GM12891 (cell line): ENCODE measurements at regions not wholly inside any gene's neighbourhood (a gene's known extent, or its start where the extent isn't known, plus 50 kb on each side); places are given as distances from the start of the nearest gene placed in this dataset.

Source experiments
- POLR2A ChIP-seq: IDR thresholded peaks from 2 replicates; pipeline ENCODE4 v1.6.1; 2011; ENCODE audit warnings: low read depth, low read length, control low read depth
- POLR2AphosphoS5 ChIP-seq: IDR thresholded peaks from 2 replicates; pipeline ENCODE4 v1.6.1; 2011; ENCODE audit warnings: low read depth, low read length, control low read depth

GRCh38 chr18:64199581-64199980, 50.7 kb upstream of the LINC00305 start:
- TF ChIP-seq POLR2AphosphoS5 (no peak), POLR2A (no peak)
